ENCODE measurements at regions not wholly inside any gene's neighbourhood (a gene's known extent, or its start where the extent isn't known, plus 50 kb on each side); places are given as distances from the start of the nearest gene placed in this dataset.

GRCh38 chr2:238699307-238700116 lies 148.4 kb upstream of the TWIST2 start:
- TF ChIP-seq CTCF (IDR thresholded peaks at IDR 0.05) (no peak), ZFX (IDR thresholded peaks at IDR 0.05; ENCODE audit: borderline replicate concordance) (no peak)
